Liver (tissue), 3 donors: ENCODE measurements at regions not wholly inside any gene's neighbourhood (a gene's known extent, or its start where the extent isn't known, plus 50 kb on each side); places are given as distances from the start of the nearest gene placed in this dataset.

Experiments used
- FOXA1 ChIP-seq: IDR thresholded peaks from 2 replicates; pipeline ENCODE4 v1.6.1; 2016; ENCODE audit warnings: antibody characterized with exemption
- TAF1 ChIP-seq: conservative IDR thresholded peaks from 2 replicates; pipeline ENCODE4 v1.6.1; 2016; ENCODE audit warnings: antibody characterized with exemption, mild to moderate bottlenecking
- TF ChIP-seq, protein P1 (sequence below): fragments of 150-350 bp; IDR thresholded peaks from 2 replicates; pipeline ENCODE4 v1.5.1; 2017; ENCODE audit warnings: improper control_type of control experiment, low read depth, low read length; ENCODE audit not compliant: missing input control
- TF ChIP-seq, protein P2 (sequence below): IDR thresholded peaks from 2 replicates; pipeline ENCODE4 v1.6.1; 2016; ENCODE audit warnings: antibody characterized with exemption, mild to moderate bottlenecking
- TF ChIP-seq, protein P3 (sequence below): IDR thresholded peaks from 2 replicates; pipeline ENCODE4 v1.6.1; 2016; ENCODE audit warnings: antibody characterized with exemption
- TF ChIP-seq, protein P4 (sequence below): IDR thresholded peaks from 2 replicates; pipeline ENCODE4 v1.6.1; 2016; ENCODE audit warnings: antibody characterized with exemption
- donor health status: healthy.
- donor health status: healthy.

DNA sequence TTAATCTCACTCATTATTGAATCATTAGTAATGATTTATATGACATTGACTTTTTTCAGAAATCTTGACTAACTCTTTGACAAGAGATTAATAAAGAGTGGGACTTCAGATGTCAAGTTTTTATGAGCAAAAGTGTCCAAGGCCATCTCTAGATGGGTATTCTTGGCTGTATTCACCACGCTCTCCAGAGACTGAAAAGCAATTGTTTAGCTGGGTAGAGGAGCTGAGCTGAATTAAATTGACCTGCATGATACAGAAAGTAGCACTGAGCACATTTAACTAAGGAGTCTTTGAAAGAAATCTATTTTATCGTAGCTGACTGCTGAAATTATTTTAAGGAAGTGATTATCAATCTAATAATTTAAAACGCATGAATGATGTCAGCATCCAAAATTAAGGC is 89.4 kb downstream of the LINC00237 start:
- TF ChIP-seq, protein P1, sequence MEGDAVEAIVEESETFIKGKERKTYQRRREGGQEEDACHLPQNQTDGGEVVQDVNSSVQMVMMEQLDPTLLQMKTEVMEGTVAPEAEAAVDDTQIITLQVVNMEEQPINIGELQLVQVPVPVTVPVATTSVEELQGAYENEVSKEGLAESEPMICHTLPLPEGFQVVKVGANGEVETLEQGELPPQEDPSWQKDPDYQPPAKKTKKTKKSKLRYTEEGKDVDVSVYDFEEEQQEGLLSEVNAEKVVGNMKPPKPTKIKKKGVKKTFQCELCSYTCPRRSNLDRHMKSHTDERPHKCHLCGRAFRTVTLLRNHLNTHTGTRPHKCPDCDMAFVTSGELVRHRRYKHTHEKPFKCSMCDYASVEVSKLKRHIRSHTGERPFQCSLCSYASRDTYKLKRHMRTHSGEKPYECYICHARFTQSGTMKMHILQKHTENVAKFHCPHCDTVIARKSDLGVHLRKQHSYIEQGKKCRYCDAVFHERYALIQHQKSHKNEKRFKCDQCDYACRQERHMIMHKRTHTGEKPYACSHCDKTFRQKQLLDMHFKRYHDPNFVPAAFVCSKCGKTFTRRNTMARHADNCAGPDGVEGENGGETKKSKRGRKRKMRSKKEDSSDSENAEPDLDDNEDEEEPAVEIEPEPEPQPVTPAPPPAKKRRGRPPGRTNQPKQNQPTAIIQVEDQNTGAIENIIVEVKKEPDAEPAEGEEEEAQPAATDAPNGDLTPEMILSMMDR: no peak
- TF ChIP-seq TAF1 (no peak), FOXA1 (no peak)
- TF ChIP-seq, protein P2, sequence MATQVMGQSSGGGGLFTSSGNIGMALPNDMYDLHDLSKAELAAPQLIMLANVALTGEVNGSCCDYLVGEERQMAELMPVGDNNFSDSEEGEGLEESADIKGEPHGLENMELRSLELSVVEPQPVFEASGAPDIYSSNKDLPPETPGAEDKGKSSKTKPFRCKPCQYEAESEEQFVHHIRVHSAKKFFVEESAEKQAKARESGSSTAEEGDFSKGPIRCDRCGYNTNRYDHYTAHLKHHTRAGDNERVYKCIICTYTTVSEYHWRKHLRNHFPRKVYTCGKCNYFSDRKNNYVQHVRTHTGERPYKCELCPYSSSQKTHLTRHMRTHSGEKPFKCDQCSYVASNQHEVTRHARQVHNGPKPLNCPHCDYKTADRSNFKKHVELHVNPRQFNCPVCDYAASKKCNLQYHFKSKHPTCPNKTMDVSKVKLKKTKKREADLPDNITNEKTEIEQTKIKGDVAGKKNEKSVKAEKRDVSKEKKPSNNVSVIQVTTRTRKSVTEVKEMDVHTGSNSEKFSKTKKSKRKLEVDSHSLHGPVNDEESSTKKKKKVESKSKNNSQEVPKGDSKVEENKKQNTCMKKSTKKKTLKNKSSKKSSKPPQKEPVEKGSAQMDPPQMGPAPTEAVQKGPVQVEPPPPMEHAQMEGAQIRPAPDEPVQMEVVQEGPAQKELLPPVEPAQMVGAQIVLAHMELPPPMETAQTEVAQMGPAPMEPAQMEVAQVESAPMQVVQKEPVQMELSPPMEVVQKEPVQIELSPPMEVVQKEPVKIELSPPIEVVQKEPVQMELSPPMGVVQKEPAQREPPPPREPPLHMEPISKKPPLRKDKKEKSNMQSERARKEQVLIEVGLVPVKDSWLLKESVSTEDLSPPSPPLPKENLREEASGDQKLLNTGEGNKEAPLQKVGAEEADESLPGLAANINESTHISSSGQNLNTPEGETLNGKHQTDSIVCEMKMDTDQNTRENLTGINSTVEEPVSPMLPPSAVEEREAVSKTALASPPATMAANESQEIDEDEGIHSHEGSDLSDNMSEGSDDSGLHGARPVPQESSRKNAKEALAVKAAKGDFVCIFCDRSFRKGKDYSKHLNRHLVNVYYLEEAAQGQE: no peak
- TF ChIP-seq, protein P3, sequence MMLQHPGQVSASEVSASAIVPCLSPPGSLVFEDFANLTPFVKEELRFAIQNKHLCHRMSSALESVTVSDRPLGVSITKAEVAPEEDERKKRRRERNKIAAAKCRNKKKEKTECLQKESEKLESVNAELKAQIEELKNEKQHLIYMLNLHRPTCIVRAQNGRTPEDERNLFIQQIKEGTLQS: no peak
- TF ChIP-seq, protein P4, sequence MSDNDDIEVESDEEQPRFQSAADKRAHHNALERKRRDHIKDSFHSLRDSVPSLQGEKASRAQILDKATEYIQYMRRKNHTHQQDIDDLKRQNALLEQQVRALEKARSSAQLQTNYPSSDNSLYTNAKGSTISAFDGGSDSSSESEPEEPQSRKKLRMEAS: no peak
